DMS53 treated with DMSO at 0.1 percent for 48 hours (cell line): ENCODE measurements at regions not wholly inside any gene's neighbourhood (a gene's known extent, or its start where the extent isn't known, plus 50 kb on each side); places are given as distances from the start of the nearest gene placed in this dataset.

ENCODE experiments used
- DNase-seq: peaks from one replicate; lab custom pipeline; 2025; ENCODE audit not compliant: unreplicated experiment; lab: John Stamatoyannopoulos, UW

- DNase-seq = no peak
These were observed 583.6 kb downstream of the BCL11B start for GRCh38 chr14:98688446-98688845.

GRCh38 chr14:98689951-98690350 is 582.0 kb downstream of the BCL11B start:
- DNase-seq = no peak

GRCh38 chr14:98692832-98693231 is 579.2 kb downstream of the BCL11B start:
- no peak for DNase-seq

- no peak for DNase-seq
These were observed 577.5 kb downstream of the BCL11B start for GRCh38 chr14:98694541-98694940.

GRCh38 chr14:98695809-98696208 is 576.2 kb downstream of the BCL11B start:
- DNase-seq = no peak

GRCh38 chr14:98698341-98698740 is 573.7 kb downstream of the BCL11B start:
- DNase-seq = no peak

- DNase-seq = no peak
These were observed 571.2 kb downstream of the BCL11B start for GRCh38 chr14:98700748-98701147.

- no peak for DNase-seq
These were observed 570.6 kb downstream of the BCL11B start for GRCh38 chr14:98701377-98701776.

- no peak for DNase-seq
These were observed 567.6 kb downstream of the BCL11B start for GRCh38 chr14:98704441-98704840.

GRCh38 chr14:98705871-98706300 is 566.1 kb downstream of the BCL11B start:
- no peak for DNase-seq

GRCh38 chr14:98707522-98707921 is 564.5 kb downstream of the BCL11B start:
- no peak for DNase-seq

- DNase-seq = no peak
These were observed 563.4 kb downstream of the BCL11B start for GRCh38 chr14:98708555-98708954.

- DNase-seq = no peak
These were observed 560.5 kb downstream of the BCL11B start for GRCh38 chr14:98711453-98711852.

- DNase-seq = no peak
These were observed 557.2 kb downstream of the BCL11B start for GRCh38 chr14:98714626-98715425.

- no peak for DNase-seq
These were observed 555.9 kb downstream of the BCL11B start for GRCh38 chr14:98716133-98716532.

- no peak for DNase-seq
These were observed 550.9 kb downstream of the BCL11B start for GRCh38 chr14:98721061-98721460.

- DNase-seq = no peak
These were observed 547.3 kb downstream of the BCL11B start for GRCh38 chr14:98724734-98725133.

GRCh38 chr14:98725191-98725590 is 546.8 kb downstream of the BCL11B start:
- no peak for DNase-seq

- no peak for DNase-seq
These were observed 546.3 kb downstream of the BCL11B start for GRCh38 chr14:98725676-98726075.

GRCh38 chr14:98726585-98727405 is 545.2 kb downstream of the BCL11B start:
- DNase-seq = no peak

GRCh38 chr14:98728024-98728423 is 544.0 kb downstream of the BCL11B start:
- no peak for DNase-seq

GRCh38 chr14:98728836-98729235 is 543.2 kb downstream of the BCL11B start:
- no peak for DNase-seq
